HG03565 (cell line): ENCODE measurements at regions not wholly inside any gene's neighbourhood (a gene's known extent, or its start where the extent isn't known, plus 50 kb on each side); places are given as distances from the start of the nearest gene placed in this dataset.

ENCODE experiments used
- ATAC-seq: cut with Tn5 transposase; IDR thresholded peaks from one replicate; pipeline ENCODE4 v1.9.1; 2021; ENCODE audit warnings: mild to moderate bottlenecking, moderate library complexity; ENCODE audit not compliant: unreplicated experiment

- ATAC-seq: no peak
Observed at GRCh38 chr10:43715334-43715733, 66.7 kb upstream of the ZNF32 start.

GRCh38 chr10:43712821-43713584 lies 64.3 kb upstream of the ZNF32 start:
- no peak for ATAC-seq

- no peak for ATAC-seq
Observed at GRCh38 chr10:43710772-43711471, 62.2 kb upstream of the ZNF32 start.

DNA sequence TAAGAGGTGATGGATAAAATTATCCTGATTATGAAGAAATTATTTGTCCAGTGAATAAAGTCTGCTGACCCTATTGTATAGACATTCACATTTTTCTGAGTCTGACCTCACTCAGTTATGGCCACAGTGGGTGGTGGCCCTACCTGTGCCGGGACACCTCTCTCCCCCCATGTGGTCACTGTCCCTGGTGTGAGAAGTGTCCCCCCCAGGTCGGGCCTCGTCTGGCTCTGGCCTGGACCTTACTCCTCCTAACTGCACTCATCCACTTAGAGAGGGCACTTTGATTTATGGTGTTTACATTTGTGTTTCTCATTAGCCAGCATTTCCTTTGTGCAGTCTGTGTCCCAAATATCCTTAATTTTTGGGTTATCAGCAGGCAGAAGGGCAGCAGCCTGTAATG lies 59.6 kb upstream of the ZNF32 start:
- ATAC-seq: no peak

GRCh38 chr10:43707770-43708169 lies 59.1 kb upstream of the ZNF32 start:
- ATAC-seq: no peak

- ATAC-seq: no peak
Observed at GRCh38 chr10:43706166-43706565, 57.5 kb upstream of the ZNF32 start.

GRCh38 chr10:43703286-43703685 lies 54.6 kb upstream of the ZNF32 start:
- ATAC-seq: no peak

DNA sequence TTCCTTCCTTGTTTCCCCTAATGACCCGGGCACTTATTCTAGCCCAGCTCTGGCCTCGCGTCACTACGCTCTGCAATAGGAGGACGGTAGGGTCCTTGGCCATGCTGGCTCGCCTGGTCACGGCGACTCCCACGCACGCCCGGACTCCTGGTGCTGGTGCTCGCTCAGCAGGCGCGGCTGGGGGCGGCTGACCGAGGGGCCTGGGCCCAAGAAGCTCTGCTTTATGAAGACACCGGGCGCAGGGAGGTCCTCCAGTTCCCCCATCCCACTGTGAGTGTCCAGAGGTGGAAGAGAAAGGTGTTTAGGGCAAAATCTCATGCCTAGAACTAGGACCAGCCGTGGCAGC lies 54.2 kb upstream of the ZNF32 start:
- no peak for ATAC-seq

DNA sequence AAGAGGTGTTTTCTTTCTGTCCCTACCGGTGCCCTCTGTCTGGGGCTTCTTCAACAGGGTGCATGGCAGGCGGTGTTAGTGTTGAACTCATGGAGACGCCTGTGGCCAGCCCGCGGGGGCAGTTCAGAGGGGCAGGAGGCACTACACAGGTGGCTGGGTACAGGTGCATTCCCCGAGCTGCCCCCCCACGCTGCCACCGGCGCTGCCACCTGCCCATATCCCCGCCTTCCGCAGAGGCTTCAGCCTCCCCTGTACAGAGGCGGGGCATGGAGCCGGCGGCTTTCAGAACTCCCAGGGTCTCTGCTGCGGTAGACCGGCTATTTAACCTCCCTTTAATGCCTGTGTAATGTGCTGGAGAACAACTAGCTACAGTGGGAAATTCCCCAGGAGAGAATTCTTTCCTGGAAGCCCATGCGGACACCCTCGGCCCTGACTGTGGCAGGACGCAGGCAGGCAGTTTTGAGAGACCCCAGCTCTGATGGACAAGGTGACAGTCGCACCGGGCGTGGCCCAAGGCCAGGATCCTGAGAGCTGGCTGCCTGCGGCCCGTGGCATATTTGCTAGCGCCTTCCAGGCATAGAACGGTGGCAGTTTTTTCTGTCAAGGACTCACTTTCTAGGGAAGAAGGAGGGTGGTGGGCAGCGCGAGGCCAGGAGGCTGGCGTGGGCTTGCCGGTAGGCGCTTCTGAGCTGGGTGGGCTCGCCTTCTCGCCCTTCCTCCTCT lies 53.7 kb upstream of the ZNF32 start:
- no peak for ATAC-seq

DNA sequence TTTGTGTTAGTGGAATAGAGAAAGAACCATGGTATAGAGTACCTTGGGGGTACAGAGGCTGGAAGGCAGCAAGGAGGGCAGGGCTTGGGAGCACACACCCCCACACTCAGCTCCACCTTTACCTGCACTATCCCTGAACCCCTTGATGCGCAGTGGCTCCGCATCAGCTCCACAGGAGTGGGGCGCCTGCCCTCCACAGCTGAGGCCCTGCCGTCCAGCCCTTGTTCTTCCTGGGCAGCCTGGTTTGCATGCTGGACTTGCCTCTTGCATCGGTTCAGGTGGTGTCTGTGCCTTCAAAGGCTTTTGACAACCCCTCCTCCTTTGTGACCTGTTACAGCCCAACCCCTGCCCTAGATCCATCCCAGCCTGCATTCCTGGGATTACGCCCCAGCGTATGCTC lies 52.6 kb upstream of the ZNF32 start:
- no peak for ATAC-seq

DNA sequence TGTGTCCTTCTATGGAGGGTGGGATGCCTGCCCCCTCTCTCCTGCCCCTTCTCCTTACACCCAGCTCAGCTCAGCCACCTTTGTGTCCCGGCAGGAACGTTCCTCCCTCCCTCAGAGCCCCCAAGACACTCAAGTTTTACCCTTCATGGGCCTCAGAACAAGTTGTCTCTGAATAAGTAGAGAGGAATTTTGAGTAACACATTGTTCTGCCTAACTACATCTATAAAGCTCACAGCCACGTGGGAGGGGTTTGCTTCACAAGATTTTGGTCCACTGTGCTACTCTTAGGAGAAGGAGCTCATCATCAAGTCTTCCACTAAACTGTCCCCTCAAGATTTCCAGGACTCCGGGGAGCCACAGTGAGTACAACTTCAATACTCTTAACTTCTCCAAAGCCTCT lies 51.6 kb upstream of the ZNF32 start:
- ATAC-seq: no peak

GRCh38 chr10:43699516-43699915 lies 50.8 kb upstream of the ZNF32 start:
- ATAC-seq: no peak
